Astrocyte of the spinal cord (primary cell): ENCODE measurements at regions not wholly inside any gene's neighbourhood (a gene's known extent, or its start where the extent isn't known, plus 50 kb on each side); places are given as distances from the start of the nearest gene placed in this dataset.
A peak's percentile ranks its signal among the peaks of the same experiment; 100 is the strongest.

Experiments used
- DNase-seq: peaks from one replicate; pipeline ENCODE4 v3.0.0; 2011; ENCODE audit warnings: low read depth, low spot score
- H3K4me3 ChIP-seq: 2 replicates; pipeline ENCODE4 v1.5.1; 2011; ENCODE audit warnings: low read depth, mild to moderate bottlenecking, low read length, moderate library complexity
- in situ Hi-C: cut with HindIII; loops from 2 replicates; pipeline ENCODE4 v1.10.0; 2017; ENCODE audit warnings: low sequenced_read_pairs
- TF ChIP-seq, protein P1 (sequence below): IDR thresholded peaks from 2 replicates; pipeline ENCODE4 v1.5.1; 2012; ENCODE audit warnings: low read depth, mild to moderate bottlenecking, low read length, inconsistent platforms

GRCh38 chr5:98076501-98076900 lies 697.0 kb upstream of the RGMB start:
- H3K4me3 ChIP-seq: no peak overlapping the region
- no peak for DNase-seq
- in situ Hi-C loops: no loop called here
- TF ChIP-seq, protein P1, sequence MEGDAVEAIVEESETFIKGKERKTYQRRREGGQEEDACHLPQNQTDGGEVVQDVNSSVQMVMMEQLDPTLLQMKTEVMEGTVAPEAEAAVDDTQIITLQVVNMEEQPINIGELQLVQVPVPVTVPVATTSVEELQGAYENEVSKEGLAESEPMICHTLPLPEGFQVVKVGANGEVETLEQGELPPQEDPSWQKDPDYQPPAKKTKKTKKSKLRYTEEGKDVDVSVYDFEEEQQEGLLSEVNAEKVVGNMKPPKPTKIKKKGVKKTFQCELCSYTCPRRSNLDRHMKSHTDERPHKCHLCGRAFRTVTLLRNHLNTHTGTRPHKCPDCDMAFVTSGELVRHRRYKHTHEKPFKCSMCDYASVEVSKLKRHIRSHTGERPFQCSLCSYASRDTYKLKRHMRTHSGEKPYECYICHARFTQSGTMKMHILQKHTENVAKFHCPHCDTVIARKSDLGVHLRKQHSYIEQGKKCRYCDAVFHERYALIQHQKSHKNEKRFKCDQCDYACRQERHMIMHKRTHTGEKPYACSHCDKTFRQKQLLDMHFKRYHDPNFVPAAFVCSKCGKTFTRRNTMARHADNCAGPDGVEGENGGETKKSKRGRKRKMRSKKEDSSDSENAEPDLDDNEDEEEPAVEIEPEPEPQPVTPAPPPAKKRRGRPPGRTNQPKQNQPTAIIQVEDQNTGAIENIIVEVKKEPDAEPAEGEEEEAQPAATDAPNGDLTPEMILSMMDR: no peak

DNA sequence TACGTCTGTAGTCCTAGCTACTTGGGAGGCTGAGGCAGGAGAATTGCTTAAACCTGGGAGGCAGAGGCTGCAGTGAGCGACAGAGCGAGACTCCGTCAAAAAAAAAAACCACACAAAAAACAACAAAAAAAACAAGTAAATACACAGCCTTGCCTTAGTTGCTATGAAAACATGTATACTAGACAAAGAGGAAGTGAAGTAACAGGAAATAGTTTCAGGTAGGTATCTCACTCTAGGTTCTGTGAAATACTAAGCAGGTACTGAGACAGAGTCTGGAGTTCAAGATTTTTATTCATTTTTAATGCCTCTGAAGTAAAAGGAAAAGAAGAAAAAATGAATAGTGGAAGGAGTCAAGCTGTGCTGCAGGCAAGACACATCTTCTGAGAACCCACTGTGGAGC lies 687.9 kb upstream of the RGMB start:
- in situ Hi-C loops: no loop called here
- H3K4me3 ChIP-seq: no peak overlapping the region
- no peak for DNase-seq
- TF ChIP-seq, protein P1: no peak

DNA sequence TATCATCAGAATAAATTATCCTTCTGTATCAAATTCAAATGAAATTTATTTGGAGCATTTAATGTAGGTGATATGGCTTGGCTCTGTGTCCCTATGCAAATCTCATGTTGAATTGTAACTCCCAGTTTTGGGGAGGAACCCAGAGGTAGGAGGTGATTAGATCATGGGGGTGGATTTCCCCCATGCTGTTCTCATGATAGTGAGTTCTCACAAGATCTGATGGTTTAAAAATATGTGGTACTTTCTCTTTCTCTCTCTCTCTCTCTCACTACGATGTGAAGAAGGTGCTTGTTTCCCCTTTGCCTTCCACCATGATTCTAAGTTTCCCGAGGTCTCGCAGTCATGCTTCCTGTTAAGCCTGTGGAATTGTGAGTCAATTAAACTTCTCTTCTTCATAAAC lies 678.4 kb upstream of the RGMB start:
- TF ChIP-seq, protein P1: no peak
- no peak for DNase-seq
- no peak overlapping the region for H3K4me3 ChIP-seq
- in situ Hi-C loops: no loop called here

DNA sequence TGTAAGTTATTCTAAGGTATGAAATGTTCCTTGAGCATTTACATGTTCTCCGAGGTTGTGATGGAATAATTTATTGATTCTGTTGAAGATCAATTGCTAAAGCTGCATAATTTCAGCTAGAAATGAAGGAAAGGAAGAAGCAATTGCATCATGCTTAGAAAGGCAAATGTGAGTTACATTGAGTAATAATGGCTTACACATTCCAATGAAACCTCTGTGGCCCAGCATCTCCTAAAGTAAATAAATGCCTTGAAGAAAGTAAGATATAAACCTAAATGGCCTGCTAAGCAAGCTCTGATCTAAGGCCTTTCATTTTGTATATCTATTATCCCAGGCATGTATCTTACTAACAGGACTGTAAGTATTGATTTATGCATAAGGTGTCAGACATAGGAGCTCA lies 677.3 kb upstream of the RGMB start:
- TF ChIP-seq, protein P1: no peak
- no peak overlapping the region for H3K4me3 ChIP-seq
- in situ Hi-C loops: no loop called here
- peak; percentile 74 for DNase-seq

GRCh38 chr5:98099448-98100105 lies 673.9 kb upstream of the RGMB start:
- TF ChIP-seq, protein P1: no peak
- in situ Hi-C loops: no loop called here
- no peak for DNase-seq
- no peak overlapping the region for H3K4me3 ChIP-seq

DNA sequence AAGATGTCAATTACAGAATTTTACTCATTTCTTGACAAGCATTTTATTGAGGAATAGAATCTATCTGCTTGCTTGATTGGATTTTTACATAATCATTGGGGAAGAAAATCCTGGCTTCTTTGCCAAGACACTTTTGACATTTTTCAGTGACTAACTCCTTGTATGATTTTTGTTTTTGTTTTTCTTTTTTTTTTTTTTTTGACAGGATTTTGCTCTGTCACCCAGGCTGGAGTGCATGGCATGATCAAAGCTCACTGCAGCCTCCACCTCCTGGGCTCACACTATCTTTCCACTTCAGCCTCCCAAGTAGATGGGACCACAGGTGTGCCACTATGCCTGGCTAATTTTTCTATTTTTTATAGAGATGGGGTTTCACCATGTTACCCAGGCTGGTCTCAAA lies 672.3 kb upstream of the RGMB start:
- TF ChIP-seq, protein P1: no peak
- H3K4me3 ChIP-seq: no peak overlapping the region
- in situ Hi-C loops: no loop called here
- DNase-seq: no peak

DNA sequence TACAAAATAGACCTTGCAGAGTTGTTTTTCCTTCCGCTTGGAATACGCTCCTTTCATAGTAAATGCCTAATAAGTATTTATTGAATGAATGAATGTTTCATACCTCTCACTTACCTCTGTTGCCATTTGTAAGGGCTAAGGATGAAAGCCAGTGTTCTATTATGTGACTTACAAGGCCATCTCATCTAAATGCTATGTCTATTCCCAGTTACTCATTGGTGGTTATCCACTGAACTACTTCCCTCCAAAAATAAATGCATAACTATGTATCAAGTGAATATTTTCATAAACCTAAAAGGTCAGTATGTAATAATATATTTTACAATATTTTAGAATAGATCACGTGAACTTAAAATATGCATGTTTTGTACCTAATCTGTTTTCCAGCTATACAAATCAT lies 670.5 kb upstream of the RGMB start:
- TF ChIP-seq, protein P1: no peak
- in situ Hi-C loops: no loop called here
- no peak overlapping the region for H3K4me3 ChIP-seq
- no peak for DNase-seq
